Neural cell (in vitro differentiated cells): ENCODE measurements at regions not wholly inside any gene's neighbourhood (a gene's known extent, or its start where the extent isn't known, plus 50 kb on each side); places are given as distances from the start of the nearest gene placed in this dataset.
A peak's percentile ranks its signal among the peaks of the same experiment; 100 is the strongest.

ENCODE experiments used
- H2AFZ ChIP-seq: fragments of 200-600, 300-800 bp; sonication (generic), shearing (Covaris generic); 2 replicates; pipeline ENCODE4 v1.6.0; 2014; ENCODE audit warnings: low read depth, mild to moderate bottlenecking, antibody characterized with exemption, low read length, moderate library complexity
- H3F3A ChIP-seq: fragments of 200-600 bp; shearing (Covaris generic); 2 replicates; pipeline ENCODE4 v1.6.1; 2016; ENCODE audit warnings: mild to moderate bottlenecking, moderate library complexity, mixed read lengths, antibody characterized with exemption, low read length; ENCODE audit not compliant: insufficient read depth, poor library complexity, severe bottlenecking
- H3K27ac ChIP-seq: fragments of 200-600, 300-800 bp; sonication (generic), shearing (Covaris generic); 2 replicates; pipeline ENCODE4 v1.5.1; 2014; ENCODE audit warnings: mild to moderate bottlenecking, low read length, moderate library complexity
- H3K27me3 ChIP-seq: fragments of 300-800, 200-600 bp; sonication (generic), shearing (Covaris generic); 2 replicates; pipeline ENCODE4 v1.6.0; 2014; ENCODE audit warnings: mild to moderate bottlenecking, low read depth, low read length, moderate library complexity; ENCODE audit not compliant: insufficient read depth
- H3K36me3 ChIP-seq: fragments of 300-800, 200-600 bp; sonication (generic), shearing (Covaris generic); 2 replicates; pipeline ENCODE4 v1.5.1; 2014; ENCODE audit warnings: mild to moderate bottlenecking, antibody characterized with exemption, low read length, moderate library complexity; ENCODE audit not compliant: insufficient read depth
- H3K4me2 ChIP-seq: fragments of 300-800, 200-600 bp; sonication (generic), shearing (Covaris generic); 2 replicates; pipeline ENCODE4 v1.6.0; 2014; ENCODE audit warnings: mild to moderate bottlenecking, low read length
- H3K4me3 ChIP-seq: fragments of 300-800, 200-600 bp; sonication (generic), shearing (Covaris generic); 2 replicates; pipeline ENCODE4 v1.5.1; 2014; ENCODE audit warnings: mild to moderate bottlenecking, low read length, moderate library complexity
- H3K79me2 ChIP-seq: fragments of 200-600 bp; shearing (Covaris generic); replicated peaks from 2 replicates; pipeline ENCODE4 v1.6.0; 2014; ENCODE audit warnings: mild to moderate bottlenecking, low read length, moderate library complexity; ENCODE audit not compliant: insufficient read depth
- H3K9ac ChIP-seq: fragments of 300-800, 200-600 bp; sonication (generic), shearing (Covaris generic); 2 replicates; pipeline ENCODE4 v1.6.1; 2016; ENCODE audit warnings: mild to moderate bottlenecking, low read length, mixed read lengths
- H3K9me2 ChIP-seq: fragments of 200-600 bp; shearing (Covaris generic); 2 replicates; pipeline ENCODE4 v1.6.1; 2016; ENCODE audit warnings: mild to moderate bottlenecking, low read length, mixed read lengths; ENCODE audit not compliant: insufficient read depth
- H3K9me3 ChIP-seq: fragments of 200-600, 300-800 bp; sonication (generic), shearing (Covaris generic); 2 replicates; pipeline ENCODE4 v1.6.1; 2016; ENCODE audit warnings: mild to moderate bottlenecking, mixed run types, low read length, moderate library complexity, mixed read lengths
- H4K20me1 ChIP-seq: fragments of 200-600 bp; shearing (Covaris generic); 2 replicates; pipeline ENCODE4 v1.6.1; 2016; ENCODE audit warnings: mild to moderate bottlenecking, mixed run types; ENCODE audit not compliant: insufficient read depth
- EP300 ChIP-seq: fragments of 450-650 bp; conservative IDR thresholded peaks from 2 replicates; pipeline ENCODE4 v1.6.1; 2014; ENCODE audit warnings: antibody characterized with exemption, mild to moderate bottlenecking, moderate library complexity; ENCODE audit not compliant: poor library complexity, severe bottlenecking
- EZH2 ChIP-seq: fragments of 200-600, 300-800 bp; shearing (Covaris generic), sonication (generic); IDR thresholded peaks from 2 replicates; pipeline ENCODE4 v1.6.1; 2014; ENCODE audit warnings: antibody characterized with exemption, low read length, borderline replicate concordance, mild to moderate bottlenecking; ENCODE audit not compliant: insufficient read depth, poor library complexity, severe bottlenecking
- MXI1 ChIP-seq: fragments of 450-650 bp; conservative IDR thresholded peaks from 2 replicates; pipeline ENCODE4 v1.6.1; 2014; ENCODE audit warnings: antibody characterized with exemption, mild to moderate bottlenecking; ENCODE audit not compliant: poor library complexity, severe bottlenecking
- POLR2AphosphoS5 ChIP-seq: IDR thresholded peaks from 2 replicates; pipeline ENCODE4 v1.6.1; 2012
- RAD21 ChIP-seq: fragments of 450-650 bp; conservative IDR thresholded peaks from 2 replicates; pipeline ENCODE4 v1.6.1; 2014; ENCODE audit warnings: antibody characterized with exemption, mild to moderate bottlenecking, moderate library complexity
- SMC3 ChIP-seq: fragments of 450-650 bp; conservative IDR thresholded peaks from 2 replicates; pipeline ENCODE4 v1.6.1; 2014; ENCODE audit warnings: antibody characterized with exemption, mild to moderate bottlenecking, moderate library complexity; ENCODE audit not compliant: poor library complexity
- TAF1 ChIP-seq: IDR thresholded peaks from 2 replicates; pipeline ENCODE4 v1.6.1; 2012; ENCODE audit warnings: low read depth
- TF ChIP-seq, protein P1 (sequence below): fragments of 450-650 bp; IDR thresholded peaks from 2 replicates; pipeline ENCODE4 v1.5.1; 2014; ENCODE audit warnings: antibody characterized with exemption, mild to moderate bottlenecking, moderate library complexity; ENCODE audit not compliant: poor library complexity, severe bottlenecking
- TF ChIP-seq, protein P2 (sequence below): IDR thresholded peaks from 2 replicates; pipeline ENCODE4 v1.6.1; 2012; ENCODE audit warnings: borderline replicate concordance

GRCh38 chr14:42877716-42878115, 1271.0 kb downstream of the LRFN5 start:
- Histone ChIP-seq H3F3A (no peaks in the 10 kb centered on the region), H3K36me3 (no peaks in the 10 kb centered on the region), H3K9me2 (no peaks in the 10 kb centered on the region), H3K9me3 (no peaks in the 10 kb centered on the region), H3K9ac (no peak overlapping the region), H3K27me3 (no peaks in the 10 kb centered on the region), H3K79me2 (no peaks in the 10 kb centered on the region), H2AFZ (no peak overlapping the region), H4K20me1 (no peaks in the 10 kb centered on the region), H3K27ac (no peak overlapping the region), H3K4me3 (no peak overlapping the region), H3K4me2 (no peak overlapping the region)
- TF ChIP-seq, protein P1, sequence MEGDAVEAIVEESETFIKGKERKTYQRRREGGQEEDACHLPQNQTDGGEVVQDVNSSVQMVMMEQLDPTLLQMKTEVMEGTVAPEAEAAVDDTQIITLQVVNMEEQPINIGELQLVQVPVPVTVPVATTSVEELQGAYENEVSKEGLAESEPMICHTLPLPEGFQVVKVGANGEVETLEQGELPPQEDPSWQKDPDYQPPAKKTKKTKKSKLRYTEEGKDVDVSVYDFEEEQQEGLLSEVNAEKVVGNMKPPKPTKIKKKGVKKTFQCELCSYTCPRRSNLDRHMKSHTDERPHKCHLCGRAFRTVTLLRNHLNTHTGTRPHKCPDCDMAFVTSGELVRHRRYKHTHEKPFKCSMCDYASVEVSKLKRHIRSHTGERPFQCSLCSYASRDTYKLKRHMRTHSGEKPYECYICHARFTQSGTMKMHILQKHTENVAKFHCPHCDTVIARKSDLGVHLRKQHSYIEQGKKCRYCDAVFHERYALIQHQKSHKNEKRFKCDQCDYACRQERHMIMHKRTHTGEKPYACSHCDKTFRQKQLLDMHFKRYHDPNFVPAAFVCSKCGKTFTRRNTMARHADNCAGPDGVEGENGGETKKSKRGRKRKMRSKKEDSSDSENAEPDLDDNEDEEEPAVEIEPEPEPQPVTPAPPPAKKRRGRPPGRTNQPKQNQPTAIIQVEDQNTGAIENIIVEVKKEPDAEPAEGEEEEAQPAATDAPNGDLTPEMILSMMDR: no peak
- TF ChIP-seq TAF1: no peak
- TF ChIP-seq, protein P2, sequence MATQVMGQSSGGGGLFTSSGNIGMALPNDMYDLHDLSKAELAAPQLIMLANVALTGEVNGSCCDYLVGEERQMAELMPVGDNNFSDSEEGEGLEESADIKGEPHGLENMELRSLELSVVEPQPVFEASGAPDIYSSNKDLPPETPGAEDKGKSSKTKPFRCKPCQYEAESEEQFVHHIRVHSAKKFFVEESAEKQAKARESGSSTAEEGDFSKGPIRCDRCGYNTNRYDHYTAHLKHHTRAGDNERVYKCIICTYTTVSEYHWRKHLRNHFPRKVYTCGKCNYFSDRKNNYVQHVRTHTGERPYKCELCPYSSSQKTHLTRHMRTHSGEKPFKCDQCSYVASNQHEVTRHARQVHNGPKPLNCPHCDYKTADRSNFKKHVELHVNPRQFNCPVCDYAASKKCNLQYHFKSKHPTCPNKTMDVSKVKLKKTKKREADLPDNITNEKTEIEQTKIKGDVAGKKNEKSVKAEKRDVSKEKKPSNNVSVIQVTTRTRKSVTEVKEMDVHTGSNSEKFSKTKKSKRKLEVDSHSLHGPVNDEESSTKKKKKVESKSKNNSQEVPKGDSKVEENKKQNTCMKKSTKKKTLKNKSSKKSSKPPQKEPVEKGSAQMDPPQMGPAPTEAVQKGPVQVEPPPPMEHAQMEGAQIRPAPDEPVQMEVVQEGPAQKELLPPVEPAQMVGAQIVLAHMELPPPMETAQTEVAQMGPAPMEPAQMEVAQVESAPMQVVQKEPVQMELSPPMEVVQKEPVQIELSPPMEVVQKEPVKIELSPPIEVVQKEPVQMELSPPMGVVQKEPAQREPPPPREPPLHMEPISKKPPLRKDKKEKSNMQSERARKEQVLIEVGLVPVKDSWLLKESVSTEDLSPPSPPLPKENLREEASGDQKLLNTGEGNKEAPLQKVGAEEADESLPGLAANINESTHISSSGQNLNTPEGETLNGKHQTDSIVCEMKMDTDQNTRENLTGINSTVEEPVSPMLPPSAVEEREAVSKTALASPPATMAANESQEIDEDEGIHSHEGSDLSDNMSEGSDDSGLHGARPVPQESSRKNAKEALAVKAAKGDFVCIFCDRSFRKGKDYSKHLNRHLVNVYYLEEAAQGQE: no peak
- TF ChIP-seq RAD21: no peak
- TF ChIP-seq POLR2AphosphoS5: no peak
- no peak for TF ChIP-seq SMC3
- no peak for TF ChIP-seq EZH2
- no peak for TF ChIP-seq EP300
- TF ChIP-seq MXI1: no peak

DNA sequence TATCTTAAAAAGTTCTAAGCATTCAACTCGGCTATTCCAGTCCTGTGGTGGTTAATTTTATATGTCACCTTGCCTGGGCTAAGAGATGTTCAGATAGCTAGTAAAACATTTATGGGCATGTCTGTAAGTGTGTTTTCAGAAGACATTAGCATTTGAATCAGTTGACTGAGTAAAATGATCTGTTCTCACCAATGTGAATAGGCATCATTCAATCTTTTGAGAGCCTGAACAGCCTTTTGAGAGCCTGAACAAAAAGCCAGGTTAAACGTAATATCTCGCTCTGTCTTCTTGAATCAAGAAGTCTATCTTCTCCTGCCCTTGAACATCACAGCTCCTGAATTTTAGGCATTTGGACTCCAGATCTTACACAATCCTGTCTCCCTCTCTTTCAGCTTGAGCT, 1266.1 kb downstream of the LRFN5 start:
- Histone ChIP-seq H3F3A (no peaks in the 10 kb centered on the region), H3K4me2 (no peak overlapping the region), H3K4me3 (no peak overlapping the region), H3K9ac (no peak overlapping the region), H3K79me2 (no peaks in the 10 kb centered on the region), H2AFZ (no peak overlapping the region), H3K9me2 (no peaks in the 10 kb centered on the region), H3K27me3 (no peaks in the 10 kb centered on the region), H4K20me1 (no peaks in the 10 kb centered on the region), H3K9me3 (no peaks in the 10 kb centered on the region), H3K36me3 (no peaks in the 10 kb centered on the region), H3K27ac (peak overlapping the region; percentile 46)
- TF ChIP-seq EP300 (peak; percentile 81), RAD21 (no peak), MXI1 (no peak), POLR2AphosphoS5 (no peak), TAF1 (no peak)
- TF ChIP-seq, protein P1: no peak
